ENCODE measurements at regions not wholly inside any gene's neighbourhood (a gene's known extent, or its start where the extent isn't known, plus 50 kb on each side); places are given as distances from the start of the nearest gene placed in this dataset.

- Histone ChIP-seq H3K79me2 (no peaks in the 10 kb centered on the region), H3K9me3 (ENCODE audit: low read depth) (no peaks in the 10 kb centered on the region), H3K9me2 (replicated peaks; ENCODE audit: insufficient read depth) (no peaks in the 10 kb centered on the region), H3K4me1 (ENCODE audit: insufficient read depth) (no peaks in the 10 kb centered on the region), H2AFZ (no peak overlapping the region), H3K27ac (no peak overlapping the region), H3K27me3 (no peaks in the 10 kb centered on the region), H3K4me3 (no peak overlapping the region), H3K4me2 (no peak overlapping the region), H4K20me1 (ENCODE audit: insufficient read depth, poor library complexity, severe bottlenecking) (no peaks in the 10 kb centered on the region), H3K36me3 (replicated peaks; ENCODE audit: insufficient read depth, low read depth) (no peaks in the 10 kb centered on the region)
- TF ChIP-seq EZH2 (IDR thresholded peaks at IDR 0.05; ENCODE audit: borderline replicate concordance) (no peak), EZH2phosphoT487 (IDR thresholded peaks at IDR 0.05; ENCODE audit: low read depth, severe bottlenecking, unreplicated experiment) (no peak), CTCF (IDR thresholded peaks at IDR 0.05; ENCODE audit: poor library complexity) (no peak)
- WGBS (ENCODE audit: low lambda C conversion rate, missing lambda C conversion rate) = 93% methylated on average over 7 of the region's 7 CpGs
- no peak for DNase-seq (ENCODE audit: low spot score)
These were observed 218.5 kb upstream of the KLF6 start for GRCh38 chr10:4003348-4003973.

GRCh38 chr10:4001811-4002210 lies 216.8 kb upstream of the KLF6 start:
- Histone ChIP-seq H4K20me1 (ENCODE audit: insufficient read depth, poor library complexity, severe bottlenecking) (no peaks in the 10 kb centered on the region), H3K4me1 (ENCODE audit: insufficient read depth) (no peaks in the 10 kb centered on the region), H3K9me3 (ENCODE audit: low read depth) (no peaks in the 10 kb centered on the region), H3K27me3 (no peaks in the 10 kb centered on the region), H3K79me2 (no peaks in the 10 kb centered on the region), H3K4me2 (no peak overlapping the region), H3K27ac (no peak overlapping the region), H3K36me3 (replicated peaks; ENCODE audit: insufficient read depth, low read depth) (no peaks in the 10 kb centered on the region), H3K9me2 (replicated peaks; ENCODE audit: insufficient read depth) (no peaks in the 10 kb centered on the region), H2AFZ (no peak overlapping the region), H3K4me3 (no peak overlapping the region)
- 94% methylated on average over 2 of the region's 2 CpGs for WGBS (ENCODE audit: low lambda C conversion rate, missing lambda C conversion rate)
- TF ChIP-seq CTCF (IDR thresholded peaks at IDR 0.05; ENCODE audit: poor library complexity) (no peak), EZH2phosphoT487 (IDR thresholded peaks at IDR 0.05; ENCODE audit: low read depth, severe bottlenecking, unreplicated experiment) (no peak), EZH2 (IDR thresholded peaks at IDR 0.05; ENCODE audit: borderline replicate concordance) (no peak)
- DNase-seq (ENCODE audit: low spot score) = no peak

GRCh38 chr10:3999642-4000041 lies 214.6 kb upstream of the KLF6 start:
- WGBS (ENCODE audit: low lambda C conversion rate, missing lambda C conversion rate) = 80% methylated on average over 2 of the region's 2 CpGs
- H2AFZ ChIP-seq = no peak overlapping the region
- no peak overlapping the region for H3K27ac ChIP-seq
- H3K9me2 ChIP-seq (replicated peaks; ENCODE audit: insufficient read depth) = no peaks in the 10 kb centered on the region
- H3K36me3 ChIP-seq (replicated peaks; ENCODE audit: insufficient read depth, low read depth) = no peaks in the 10 kb centered on the region
- no peaks in the 10 kb centered on the region for H3K4me1 ChIP-seq (ENCODE audit: insufficient read depth)
- no peak for DNase-seq (ENCODE audit: low spot score)
- H4K20me1 ChIP-seq (ENCODE audit: insufficient read depth, poor library complexity, severe bottlenecking) = no peaks in the 10 kb centered on the region
- no peaks in the 10 kb centered on the region for H3K79me2 ChIP-seq
- H3K4me3 ChIP-seq = no peak overlapping the region
- H3K4me2 ChIP-seq = no peak overlapping the region
- no peak for TF ChIP-seq EZH2 (IDR thresholded peaks at IDR 0.05; ENCODE audit: borderline replicate concordance)
- no peak for TF ChIP-seq CTCF (IDR thresholded peaks at IDR 0.05; ENCODE audit: poor library complexity)
- no peak for TF ChIP-seq EZH2phosphoT487 (IDR thresholded peaks at IDR 0.05; ENCODE audit: low read depth, severe bottlenecking, unreplicated experiment)
- H3K27me3 ChIP-seq = no peaks in the 10 kb centered on the region
- no peaks in the 10 kb centered on the region for H3K9me3 ChIP-seq (ENCODE audit: low read depth)
